Loucy (cell line): ENCODE measurements at regions not wholly inside any gene's neighbourhood (a gene's known extent, or its start where the extent isn't known, plus 50 kb on each side); places are given as distances from the start of the nearest gene placed in this dataset.
A peak's percentile ranks its signal among the peaks of the same experiment; 100 is the strongest.

Source experiments
- H2AFZ ChIP-seq: fragments of 200-600 bp; sonication (generic); 2 replicates; pipeline ENCODE4 v1.6.0; 2016; ENCODE audit warnings: antibody characterized with exemption, mild to moderate bottlenecking, low read length, moderate library complexity
- H3F3A ChIP-seq: fragments of 200-600 bp; 2 replicates; pipeline ENCODE4 v1.6.0; 2016; ENCODE audit warnings: antibody characterized with exemption, low read depth, mild to moderate bottlenecking
- H3K27me3 ChIP-seq: fragments of 200-600 bp; sonication (generic); 2 replicates; pipeline ENCODE4 v1.6.1; 2014; ENCODE audit warnings: low read length, mild to moderate bottlenecking; ENCODE audit not compliant: insufficient read depth, poor library complexity, severe bottlenecking
- H3K36me3 ChIP-seq: fragments of 200-600 bp; sonication (generic); 2 replicates; pipeline ENCODE4 v1.6.1; 2016; ENCODE audit warnings: low read length; ENCODE audit not compliant: insufficient read depth
- H3K4me1 ChIP-seq: fragments of 200-600 bp; sonication (generic); 2 replicates; pipeline ENCODE4 v1.5.1; 2014; ENCODE audit warnings: low read length, mild to moderate bottlenecking; ENCODE audit not compliant: insufficient read depth, poor library complexity, severe bottlenecking
- H3K4me2 ChIP-seq: fragments of 200-600 bp; sonication (generic); 2 replicates; pipeline ENCODE4 v1.6.0; 2014; ENCODE audit warnings: antibody characterized with exemption, low read length, low read depth, mild to moderate bottlenecking; ENCODE audit not compliant: poor library complexity, severe bottlenecking
- H3K4me3 ChIP-seq: fragments of 200-600 bp; sonication (generic); 2 replicates; pipeline ENCODE4 v1.5.1; 2014; ENCODE audit warnings: low read length, mild to moderate bottlenecking, mixed read lengths; ENCODE audit not compliant: poor library complexity, severe bottlenecking
- H3K79me2 ChIP-seq: fragments of 200-600 bp; sonication (generic); 2 replicates; pipeline ENCODE4 v1.6.1; 2014; ENCODE audit warnings: low read length; ENCODE audit not compliant: insufficient read depth
- H3K9ac ChIP-seq: fragments of 200-600 bp; sonication (generic); 2 replicates; pipeline ENCODE4 v1.6.0; 2014; ENCODE audit warnings: mild to moderate bottlenecking, low read depth, low read length, moderate library complexity; ENCODE audit not compliant: poor library complexity, severe bottlenecking
- H3K9me2 ChIP-seq: fragments of 200-600 bp; sonication (generic); replicated peaks from 2 replicates; pipeline ENCODE4 v1.6.1; 2016; ENCODE audit warnings: low read depth, low read length, mixed read lengths
- H3K9me3 ChIP-seq: fragments of 200-600 bp; sonication (generic); 2 replicates; pipeline ENCODE4 v1.6.1; 2014; ENCODE audit warnings: mild to moderate bottlenecking, antibody characterized with exemption, low read length, low read depth; ENCODE audit not compliant: insufficient read depth
- H4K20me1 ChIP-seq: fragments of 200-600 bp; sonication (generic); 2 replicates; pipeline ENCODE4 v1.6.0; 2014; ENCODE audit warnings: antibody characterized with exemption, low read length, mild to moderate bottlenecking; ENCODE audit not compliant: insufficient read depth, poor library complexity, severe bottlenecking
- CTCF ChIP-seq: fragments of 200-600 bp; sonication (generic); conservative IDR thresholded peaks from 2 replicates; pipeline ENCODE4 v1.5.1; 2014; ENCODE audit warnings: mild to moderate bottlenecking, antibody characterized with exemption, low read length
- EZH2phosphoT487 ChIP-seq: fragments of 200-600 bp; IDR thresholded peaks from 2 replicates; pipeline ENCODE4 v1.6.1; 2018; ENCODE audit warnings: antibody characterized with exemption, mild to moderate bottlenecking, moderate library complexity, borderline replicate concordance

GRCh38 chr17:62895320-62896301 is 70.4 kb upstream of the TANC2 start:
- no peaks in the 10 kb centered on the region for H3K9me3 ChIP-seq
- no peak overlapping the region for H2AFZ ChIP-seq
- H3K4me3 ChIP-seq: no peak overlapping the region
- no peaks in the 10 kb centered on the region for H4K20me1 ChIP-seq
- TF ChIP-seq CTCF (no peak), EZH2phosphoT487 (no peak)
- H3K27me3 ChIP-seq: no peaks in the 10 kb centered on the region
- no peaks in the 10 kb centered on the region for H3K36me3 ChIP-seq
- no peaks in the 10 kb centered on the region for H3F3A ChIP-seq
- H3K9me2 ChIP-seq: no peaks in the 10 kb centered on the region
- H3K9ac ChIP-seq: no peak overlapping the region
- H3K4me2 ChIP-seq: no peak overlapping the region
- H3K79me2 ChIP-seq: no peaks in the 10 kb centered on the region
- H3K4me1 ChIP-seq: peaks cover 13% of the 10 kb centered on the region

- no peaks in the 10 kb centered on the region for H3K27me3 ChIP-seq
- H2AFZ ChIP-seq: peak overlapping the region; percentile 73
- H3K4me2 ChIP-seq: peak overlapping the region; percentile 64
- H3F3A ChIP-seq: no peaks in the 10 kb centered on the region
- no peaks in the 10 kb centered on the region for H3K79me2 ChIP-seq
- peaks cover 13% of the 10 kb centered on the region for H3K4me1 ChIP-seq
- H3K9me3 ChIP-seq: no peaks in the 10 kb centered on the region
- H4K20me1 ChIP-seq: no peaks in the 10 kb centered on the region
- H3K9me2 ChIP-seq: no peaks in the 10 kb centered on the region
- peak overlapping the region; percentile 55 for H3K4me3 ChIP-seq
- H3K9ac ChIP-seq: peak overlapping the region; percentile 16
- TF ChIP-seq CTCF (no peak), EZH2phosphoT487 (no peak)
- no peaks in the 10 kb centered on the region for H3K36me3 ChIP-seq
Measured at GRCh38 chr17:62892870-62893338, 73.1 kb upstream of the TANC2 start.

- peak overlapping the region; percentile 13; the same call in 1 of the 2 replicates for H2AFZ ChIP-seq
- TF ChIP-seq CTCF: no peak
- no peak for TF ChIP-seq EZH2phosphoT487
Measured at GRCh38 chr17:62892061-62892675, 73.9 kb upstream of the TANC2 start.

More at GRCh38 chr17:62892061-62892675, 73.9 kb upstream of the TANC2 start:
- no peaks in the 10 kb centered on the region for H3K9me2 ChIP-seq
- peak overlapping the region; percentile 15 for H3K9ac ChIP-seq
- H3K79me2 ChIP-seq: no peaks in the 10 kb centered on the region
- no peaks in the 10 kb centered on the region for H3F3A ChIP-seq
- no peaks in the 10 kb centered on the region for H3K36me3 ChIP-seq
- H3K27me3 ChIP-seq: no peaks in the 10 kb centered on the region
- peaks cover 13% of the 10 kb centered on the region for H3K4me1 ChIP-seq
- H4K20me1 ChIP-seq: no peaks in the 10 kb centered on the region
- H3K9me3 ChIP-seq: no peaks in the 10 kb centered on the region
- H3K4me2 ChIP-seq: peak overlapping the region; percentile 64
- H3K4me3 ChIP-seq: peak overlapping the region; percentile 35
